Stimulated activated CD4-positive, alpha-beta T cell treated with anti-CD3 and anti-CD28 coated beads, Interleukin-1b, Interleukin-23, amount 100 ng/mL, for 24 hours (primary cell): ENCODE measurements at regions not wholly inside any gene's neighbourhood (a gene's known extent, or its start where the extent isn't known, plus 50 kb on each side); places are given as distances from the start of the nearest gene placed in this dataset.
"Not testable (repeated sequence)": the region's sequence is repeated elsewhere in the genome, so short reads cannot be mapped to it uniquely, and the experiment has no call there.

Experiments used
- DNase-seq, 4 experiments: peaks; one replicate each; pipeline ENCODE4 v3.0.0-alpha.2; 2020; ENCODE audit warnings: low read depth in 4 of 4, low spot score in 1 of 4

DNA sequence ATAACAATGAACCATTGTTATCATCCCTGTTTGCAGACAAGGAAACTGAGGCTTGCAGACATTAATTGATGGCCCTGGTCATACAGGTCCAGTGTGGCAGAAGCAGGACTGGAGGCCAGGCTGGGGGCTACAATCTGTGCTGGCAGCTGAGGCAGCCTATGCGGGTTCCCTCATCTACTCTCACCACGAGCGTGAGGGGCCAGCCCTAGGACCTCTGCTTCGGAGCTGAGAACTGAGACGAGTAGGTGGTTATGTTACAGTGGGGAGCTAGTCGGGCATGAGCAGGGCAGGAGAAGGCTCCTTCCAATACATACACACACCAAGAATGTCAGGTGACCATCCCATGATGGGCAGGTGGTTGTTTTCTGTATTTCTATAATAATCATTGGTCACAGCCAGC is 82.2 kb upstream of the ASB18 start:
- no peak for DNase-seq

DNA sequence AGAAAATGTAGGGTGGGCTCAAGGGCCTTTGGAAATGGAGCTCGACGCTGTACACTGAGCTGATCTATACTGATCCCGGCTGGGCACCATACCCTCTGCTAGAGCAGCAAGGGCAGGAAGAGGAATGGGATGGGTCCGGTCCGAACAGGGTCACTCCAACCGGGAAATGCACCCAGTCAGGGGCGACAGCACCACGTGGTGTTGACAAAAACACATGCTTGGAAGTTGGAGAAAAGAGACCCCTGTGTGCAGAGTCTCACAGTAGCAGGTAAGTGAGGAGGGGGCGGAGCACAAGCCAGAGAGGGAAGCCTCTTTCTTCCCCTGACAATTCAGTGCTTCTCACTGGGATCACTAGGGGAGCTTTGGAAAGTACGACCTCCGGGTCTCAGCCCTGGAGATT is 84.1 kb upstream of the ASB18 start:
- no peak for DNase-seq

DNA sequence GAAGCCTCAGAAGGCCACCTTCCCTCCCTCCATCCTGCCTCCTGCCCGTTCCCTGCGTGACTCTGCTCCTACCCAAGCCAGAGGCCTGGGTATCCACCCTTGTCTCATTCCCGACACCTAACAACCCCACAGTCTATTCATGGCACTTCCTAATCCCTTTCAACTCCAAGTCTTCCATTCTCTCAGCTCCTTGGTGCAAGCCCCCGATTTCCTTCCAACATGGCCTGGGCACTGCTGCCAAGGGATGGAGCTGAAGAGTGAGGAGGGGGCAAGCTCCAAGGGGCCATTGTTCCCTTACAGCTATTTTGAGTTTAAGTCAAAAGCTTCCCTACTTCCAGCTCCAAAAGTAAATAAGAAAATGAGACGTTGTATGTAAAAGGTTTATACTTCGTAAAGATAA is 84.8 kb upstream of the ASB18 start:
- no peak for DNase-seq

DNA sequence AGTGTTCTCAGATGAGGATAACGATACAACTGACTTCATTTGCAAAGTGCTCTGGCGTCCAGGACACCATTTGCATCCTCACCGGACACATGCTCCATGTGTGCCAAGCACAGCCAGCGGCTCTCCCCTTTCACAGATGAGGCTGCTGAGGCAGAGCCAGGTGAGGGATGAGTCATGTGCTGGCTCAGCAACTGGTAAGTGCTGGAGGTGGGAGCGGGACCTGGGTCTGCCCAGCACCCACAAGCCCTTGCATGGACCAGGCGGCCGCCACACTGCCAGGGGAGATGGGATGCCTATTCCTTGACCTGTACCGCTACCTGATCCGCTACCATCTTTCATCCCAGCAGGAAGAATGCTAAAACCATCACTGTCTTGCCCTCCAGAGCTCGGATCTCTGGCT is 86.2 kb upstream of the ASB18 start:
- DNase-seq = no peak

DNA sequence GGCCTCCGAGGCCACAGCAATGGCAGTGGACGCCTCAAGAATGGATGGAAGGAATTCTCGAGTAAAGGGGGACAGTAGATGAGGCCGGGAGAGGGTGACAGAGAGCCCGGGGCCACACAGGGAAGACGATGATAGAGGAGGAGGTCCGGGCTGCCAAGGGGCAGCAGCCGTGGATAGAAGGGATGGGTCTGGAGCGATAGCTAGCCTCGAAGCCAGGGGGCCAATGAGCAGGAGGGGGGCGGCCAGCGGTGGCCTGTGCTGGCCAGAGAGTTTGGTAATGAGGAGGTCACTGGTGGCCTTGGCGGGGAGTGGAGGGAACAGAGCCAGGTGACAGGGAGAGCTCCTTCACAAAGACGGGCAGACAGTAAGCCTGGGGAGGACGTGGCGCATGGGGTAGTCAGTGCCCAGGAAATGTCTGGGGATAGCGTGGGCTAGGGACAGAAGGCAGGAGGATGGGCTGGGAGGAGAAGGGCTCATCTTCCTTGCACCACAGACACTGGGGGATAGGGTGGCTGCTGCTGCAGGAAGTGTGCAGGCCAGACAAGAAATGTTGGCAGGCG is 87.8 kb upstream of the ASB18 start:
- DNase-seq = no peak

DNA sequence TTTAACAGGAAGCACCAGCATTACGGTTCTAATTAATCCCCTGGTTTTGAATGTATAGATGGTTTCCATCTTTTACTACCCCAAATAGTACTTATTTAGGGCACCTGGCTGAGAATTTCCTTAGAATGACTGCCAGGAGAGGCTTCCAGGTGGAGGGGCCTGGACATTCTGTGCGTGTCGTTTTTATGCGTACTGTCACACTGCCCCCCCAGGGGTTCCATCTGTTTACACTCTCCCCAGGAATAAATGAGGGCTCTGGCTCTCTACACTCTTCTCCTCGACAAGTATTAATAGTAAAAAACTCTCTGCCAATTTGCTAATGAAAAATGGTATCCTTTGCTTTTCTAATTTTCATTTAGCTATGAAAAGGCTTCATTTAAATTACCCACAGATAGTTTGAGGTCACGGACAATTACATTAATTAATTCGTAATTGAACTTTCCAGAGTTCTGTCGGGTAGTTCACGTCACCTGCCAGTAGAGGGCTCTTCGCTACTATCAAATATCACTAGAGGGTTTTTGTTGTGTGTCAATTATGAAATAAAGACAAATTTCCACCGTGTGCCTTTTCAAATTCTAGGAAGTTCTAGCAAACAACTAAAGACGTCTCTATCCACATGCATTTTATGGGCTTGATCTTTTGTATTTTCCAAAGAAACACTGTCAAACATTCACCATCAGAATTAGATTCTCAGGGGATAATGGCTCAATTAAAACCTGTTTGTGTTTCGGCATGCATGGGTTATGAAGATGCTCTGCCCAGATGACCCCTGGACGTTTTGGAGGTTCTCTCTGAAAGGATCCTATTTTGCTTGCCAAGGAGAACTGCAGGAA is 88.8 kb upstream of the ASB18 start:
- no peak for DNase-seq

DNA sequence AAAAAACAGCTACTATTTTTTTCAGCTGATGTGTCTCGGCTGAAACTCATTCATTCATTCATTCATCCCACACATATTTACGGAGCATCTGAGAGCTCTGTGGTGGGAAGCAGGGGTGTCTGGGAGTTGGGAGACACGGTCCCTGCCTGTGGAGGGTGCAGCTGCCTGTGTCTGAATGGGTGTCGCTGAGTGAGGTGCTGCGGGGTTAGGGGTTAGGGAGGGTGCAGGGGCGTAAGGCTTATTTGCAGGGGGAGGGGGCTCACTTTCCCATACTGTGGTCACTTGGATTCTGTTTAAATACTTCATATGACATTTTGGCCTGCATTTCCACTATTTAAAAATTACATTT is 89.4 kb upstream of the ASB18 start:
- no peak for DNase-seq

DNA sequence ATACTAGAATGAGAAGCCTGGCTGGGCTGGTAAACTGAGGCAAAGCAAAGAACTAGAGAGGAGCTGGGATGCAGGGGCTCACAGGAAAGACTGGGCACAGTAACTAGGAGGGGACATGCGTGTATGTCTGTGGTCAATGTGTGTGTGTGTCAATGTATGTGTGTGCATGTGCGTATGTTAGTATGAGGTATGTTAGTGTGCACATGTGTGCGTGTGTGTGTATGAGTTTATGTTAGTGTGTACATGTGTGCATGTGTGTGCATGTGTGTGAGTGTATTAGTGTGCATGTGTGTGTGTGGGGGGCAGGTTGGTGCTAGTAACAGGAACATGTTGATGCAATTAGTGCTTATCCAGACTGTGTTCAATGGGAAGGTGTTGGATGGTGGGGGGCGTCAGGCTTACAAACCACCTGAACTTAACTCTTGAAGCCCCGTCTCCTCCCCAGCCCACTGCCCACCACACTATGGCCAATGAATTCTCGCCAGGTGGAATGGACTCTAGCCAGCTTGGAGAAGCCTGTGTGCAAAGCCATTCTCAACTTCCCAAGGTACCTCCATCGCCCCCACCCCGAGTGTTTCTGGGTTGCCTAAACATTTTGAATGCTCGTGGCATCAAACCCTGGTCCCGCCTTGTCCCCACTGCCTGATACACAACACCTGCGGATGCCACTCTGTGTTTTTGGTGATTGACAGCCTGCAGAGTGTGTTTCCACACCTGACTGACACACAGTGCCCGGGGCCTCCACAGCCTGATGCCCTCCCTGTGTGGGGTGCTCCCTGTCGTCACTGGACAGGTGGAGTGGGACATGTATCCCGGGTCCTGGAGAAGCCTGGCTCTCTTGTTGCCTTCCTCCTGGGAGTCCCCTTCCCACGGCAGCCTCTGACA is 90.1 kb upstream of the ASB18 start:
- no peak for DNase-seq

DNA sequence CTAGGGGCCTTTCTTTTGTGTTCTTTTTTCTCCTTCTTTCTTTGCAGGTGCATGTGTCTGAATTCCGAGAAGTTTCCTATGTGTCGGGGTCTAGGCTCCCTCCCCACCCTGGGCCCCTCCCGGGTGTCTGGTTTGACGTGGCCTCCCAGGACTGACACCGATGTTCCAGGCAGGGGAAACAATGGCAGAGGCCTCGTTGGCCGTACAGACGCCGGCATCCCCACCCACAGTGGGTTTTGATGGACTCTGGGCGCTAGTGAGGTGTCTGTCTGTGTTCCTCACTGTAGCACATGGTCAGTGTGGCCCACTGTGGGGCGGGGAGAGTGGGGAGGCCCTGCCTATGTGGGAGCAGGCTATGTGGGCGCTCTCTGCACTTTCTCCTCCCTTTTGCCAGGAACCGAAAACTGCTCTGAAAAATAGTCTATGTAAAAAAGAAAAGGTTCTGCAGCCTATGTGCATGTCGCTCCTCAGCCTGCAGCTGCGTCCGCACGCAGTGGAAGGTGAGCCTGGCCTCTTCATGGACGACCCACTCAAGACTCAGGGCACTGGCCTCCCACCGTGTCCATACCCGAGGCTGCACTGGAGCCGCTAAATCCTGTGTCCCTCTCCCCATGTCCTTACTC is 90.9 kb upstream of the ASB18 start:
- DNase-seq = no peak

DNA sequence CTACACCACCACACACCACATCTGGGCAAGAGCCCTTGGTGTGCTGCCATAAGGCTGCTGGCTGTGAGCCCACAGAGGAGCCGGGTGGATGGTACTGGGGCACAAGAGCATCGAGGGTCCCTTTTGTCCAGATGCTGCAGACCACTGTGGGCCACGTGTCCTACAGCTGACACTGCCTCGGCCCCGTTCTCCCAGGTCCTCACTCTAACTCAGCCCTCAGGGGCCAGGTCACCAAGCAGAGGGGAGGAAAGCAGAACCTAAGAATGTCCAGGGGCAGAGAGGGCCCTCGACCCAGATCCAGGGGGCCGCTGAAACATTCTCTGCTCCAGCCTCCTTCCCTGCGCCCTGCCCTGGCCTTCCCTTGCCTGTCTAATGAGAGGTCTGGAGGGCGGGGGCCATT is 91.7 kb upstream of the ASB18 start:
- DNase-seq = no peak

DNA sequence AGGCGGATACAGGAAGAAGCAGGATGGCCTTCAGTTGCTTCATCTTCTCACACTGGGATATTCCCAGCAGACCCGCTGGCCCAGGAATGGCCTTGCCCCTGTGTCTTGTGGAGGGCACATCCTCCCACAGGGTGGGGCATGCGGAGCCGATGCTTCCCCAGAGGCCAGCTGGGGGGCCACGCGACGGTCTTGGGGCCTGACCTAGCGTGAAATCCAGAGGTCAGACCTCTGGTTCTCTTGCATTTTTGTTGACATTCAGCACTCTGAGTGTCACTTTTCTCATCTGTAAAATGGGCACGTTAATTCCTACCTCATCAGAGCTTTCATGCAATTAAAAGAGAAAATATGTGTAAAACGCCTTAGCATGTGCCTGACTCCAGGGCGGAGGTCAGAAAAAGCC is 92.1 kb upstream of the ASB18 start:
- not testable (repeated sequence) for DNase-seq

DNA sequence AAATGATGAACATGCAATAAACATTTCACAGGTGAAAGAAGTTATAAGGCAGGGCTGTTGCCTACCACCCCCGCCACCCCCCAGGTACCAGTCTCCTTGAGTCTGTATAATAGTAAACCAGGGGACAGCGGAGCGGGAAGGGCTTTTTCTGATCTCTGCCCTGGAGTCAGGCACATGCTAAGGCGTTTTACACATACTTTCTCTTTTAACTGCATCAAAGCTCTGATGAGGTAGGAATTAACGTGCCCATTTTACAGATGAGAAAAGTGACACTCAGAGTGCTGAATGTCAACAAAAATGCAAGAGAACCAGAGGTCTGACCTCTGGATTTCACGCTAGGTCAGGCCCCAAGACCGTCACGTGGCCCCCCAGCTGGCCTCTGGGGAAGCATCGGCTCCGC is 94.3 kb upstream of the ASB18 start:
- not testable (repeated sequence) for DNase-seq

DNA sequence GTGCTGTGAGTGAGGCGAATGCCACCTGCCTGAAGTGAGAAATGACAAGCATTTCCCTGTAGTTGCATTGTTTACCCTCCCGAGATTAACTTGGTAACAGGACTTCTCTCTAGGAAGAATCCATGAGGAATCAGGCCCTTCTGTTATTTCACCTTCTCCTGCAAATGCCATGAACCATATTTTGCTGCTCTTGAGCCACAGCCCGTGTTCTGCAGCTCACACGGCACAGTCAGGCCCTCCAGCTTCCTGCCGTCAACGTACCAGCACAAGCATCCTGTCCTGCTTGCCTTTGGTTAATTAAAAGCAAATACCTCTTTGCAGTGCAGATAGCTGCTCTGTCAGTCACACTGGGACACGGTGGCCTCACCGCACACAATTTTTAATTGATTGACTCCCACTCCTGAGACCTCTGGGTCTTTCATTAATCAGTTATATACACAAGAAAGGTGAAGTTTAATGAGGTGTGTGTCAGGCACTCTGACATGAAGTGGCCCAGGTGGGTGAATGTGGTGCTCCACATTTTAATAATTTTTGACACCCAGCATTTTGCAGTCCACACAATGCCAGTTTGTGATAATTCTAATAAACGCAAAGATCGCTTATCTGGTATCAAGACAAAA is 95.3 kb upstream of the ASB18 start:
- no peak for DNase-seq

DNA sequence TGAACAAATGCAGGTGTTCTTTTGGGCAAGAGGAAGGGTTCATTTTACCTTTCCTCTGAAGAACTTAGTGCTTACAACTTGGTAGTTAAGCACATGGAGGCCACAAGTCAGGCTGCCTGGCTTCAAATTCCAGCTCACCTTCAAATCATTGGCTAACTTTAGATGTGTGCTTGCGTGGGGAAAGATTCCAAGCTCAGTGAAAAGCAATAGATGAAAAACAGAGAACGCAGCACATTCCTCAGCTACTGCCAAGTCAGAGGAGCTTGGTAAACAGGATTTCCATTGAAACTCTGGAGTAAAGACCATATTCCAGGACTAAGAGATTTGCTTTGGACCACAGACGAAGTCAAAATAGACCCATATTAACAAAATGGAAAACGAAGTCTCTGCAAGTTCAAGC is 96.3 kb upstream of the ASB18 start:
- no peak for DNase-seq

DNA sequence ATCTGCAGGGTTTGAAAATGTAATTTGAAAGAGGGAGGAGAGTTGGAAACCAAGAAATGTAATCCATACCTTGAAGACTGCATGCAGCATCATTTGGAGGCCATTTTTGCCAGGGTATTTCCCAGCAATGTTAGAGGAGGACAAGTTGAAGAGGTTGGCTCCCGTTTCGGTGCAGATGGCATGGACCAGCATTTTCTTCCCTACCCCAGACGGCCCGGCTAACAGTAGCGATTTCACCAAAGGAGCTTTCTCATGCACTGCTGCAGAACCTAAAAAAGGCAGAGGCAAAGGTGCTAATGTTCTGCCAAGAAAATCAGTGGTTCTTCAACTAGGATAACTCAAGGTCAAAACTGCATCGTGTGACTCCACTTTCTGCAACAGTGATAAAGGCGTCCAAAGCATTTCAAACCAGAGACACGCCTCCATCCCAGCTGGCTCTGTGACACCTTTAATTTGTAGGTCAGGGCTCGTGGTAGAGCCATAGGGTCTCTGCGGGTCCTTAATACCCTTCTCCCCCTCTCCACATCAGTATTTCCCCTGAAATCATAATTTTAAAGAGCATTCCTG is 99.6 kb upstream of the ASB18 start:
- no peak for DNase-seq

DNA sequence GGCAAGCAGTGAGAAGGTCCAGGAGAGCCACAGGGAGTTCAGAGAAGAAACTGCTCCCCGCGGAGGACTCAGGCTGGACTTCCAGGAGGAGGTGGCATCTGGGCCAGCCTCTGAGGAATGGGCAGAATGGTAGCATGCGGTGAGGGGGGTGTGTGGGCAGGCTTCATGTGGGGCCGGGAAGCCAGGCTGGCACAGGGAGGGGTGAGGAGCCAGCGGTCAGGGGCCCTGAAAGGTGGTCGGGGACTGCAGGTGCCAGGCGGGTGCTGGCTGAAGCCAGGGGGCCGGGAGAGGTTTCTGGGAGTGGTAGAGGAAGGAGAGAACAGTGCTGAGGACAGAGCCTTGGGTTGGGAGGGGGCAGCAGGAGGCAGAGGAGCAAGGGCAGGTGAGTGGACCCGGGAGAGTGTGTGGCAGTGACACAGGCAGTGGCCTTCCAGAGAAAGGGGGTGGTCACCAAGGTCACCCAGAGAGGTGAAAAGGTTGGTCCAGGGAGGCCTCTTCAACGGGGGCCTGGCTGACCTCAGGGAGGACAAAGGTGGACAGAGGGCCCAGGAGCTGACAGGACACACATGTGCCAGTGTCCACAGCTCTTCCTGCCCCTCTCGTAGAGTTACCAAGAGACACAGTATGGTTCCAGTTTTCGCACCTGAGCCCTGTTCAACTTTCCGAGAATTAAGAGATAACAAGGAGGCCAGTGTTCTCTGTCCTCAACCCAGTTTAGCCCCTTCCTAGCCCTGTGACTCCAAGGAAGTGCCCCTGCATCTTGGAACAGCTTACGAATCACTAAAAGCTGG is 101.2 kb upstream of the ASB18 start:
- DNase-seq = no peak

DNA sequence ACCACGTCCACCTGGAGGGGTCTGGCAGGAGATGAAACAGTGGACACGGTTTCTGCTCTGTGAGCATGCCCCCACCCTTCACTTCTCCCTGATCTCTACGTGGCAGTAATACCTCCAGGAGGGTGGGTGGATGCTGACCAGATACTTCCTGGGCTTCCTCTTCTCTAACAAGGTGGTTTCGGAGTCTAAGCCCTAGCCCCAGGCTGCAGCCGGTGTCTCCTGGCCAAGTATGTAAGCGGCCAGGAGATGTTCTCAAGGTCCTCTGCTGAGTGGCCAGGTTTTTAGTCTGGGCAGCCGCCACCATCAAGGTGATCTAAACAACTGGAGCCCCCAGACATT is 101.8 kb upstream of the ASB18 start:
- no peak for DNase-seq

DNA sequence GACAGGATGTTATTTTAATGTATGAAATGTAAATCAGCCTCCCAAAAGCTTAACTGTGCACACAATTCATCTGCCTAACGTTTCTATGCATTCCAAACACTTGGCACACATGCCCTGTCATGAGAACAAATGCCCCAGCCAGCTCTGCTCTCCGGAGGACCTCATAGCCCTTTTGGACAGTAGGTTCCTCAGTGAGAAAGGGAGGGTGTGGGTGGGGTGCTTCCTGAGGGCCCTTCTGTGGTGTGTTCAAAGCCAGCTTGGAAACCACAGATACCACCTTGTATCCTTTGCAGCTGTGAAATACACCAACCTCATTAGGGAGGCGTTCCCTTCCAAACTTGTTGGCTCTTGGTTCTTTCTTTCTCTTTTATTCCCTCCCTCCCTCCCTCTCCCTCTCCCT is 102.2 kb upstream of the ASB18 start:
- no peak for DNase-seq

DNA sequence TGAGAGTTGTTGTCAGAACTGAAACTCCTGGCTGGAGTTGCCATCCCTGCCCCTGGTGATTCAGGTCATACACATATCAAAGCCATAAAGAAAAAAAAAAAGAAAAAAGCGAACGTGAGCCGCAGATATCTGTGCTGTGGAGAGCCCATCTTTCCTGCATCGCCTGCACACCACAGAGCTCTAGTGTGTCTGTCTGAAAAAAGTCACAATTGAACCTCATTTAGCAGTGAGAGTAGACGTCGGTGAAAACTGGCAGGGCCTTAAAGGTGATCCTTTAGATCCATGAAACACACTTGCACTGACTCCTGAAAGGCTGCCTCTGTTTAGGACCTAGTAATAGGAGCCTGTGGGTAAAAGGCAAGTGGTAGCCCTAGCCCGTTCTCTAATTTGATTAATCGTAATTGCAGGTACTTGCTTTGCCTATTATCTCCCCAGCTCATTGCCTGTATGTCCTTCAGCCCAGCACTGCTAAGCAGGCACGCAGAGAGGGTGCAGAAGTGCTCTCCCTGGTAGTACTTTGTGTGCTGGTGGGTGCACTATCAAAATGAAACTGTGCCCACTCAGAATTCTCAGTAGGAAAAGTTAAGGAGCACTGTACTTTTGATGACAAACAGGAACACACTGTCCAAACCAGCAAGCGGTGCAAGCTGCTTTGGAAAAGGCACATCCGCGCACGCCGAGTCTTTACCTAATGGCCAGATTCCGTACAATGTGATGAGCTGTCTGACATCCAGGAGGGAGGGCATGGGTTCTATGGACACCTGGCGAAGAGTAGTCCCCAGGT is 103.5 kb upstream of the ASB18 start:
- no peak for DNase-seq

DNA sequence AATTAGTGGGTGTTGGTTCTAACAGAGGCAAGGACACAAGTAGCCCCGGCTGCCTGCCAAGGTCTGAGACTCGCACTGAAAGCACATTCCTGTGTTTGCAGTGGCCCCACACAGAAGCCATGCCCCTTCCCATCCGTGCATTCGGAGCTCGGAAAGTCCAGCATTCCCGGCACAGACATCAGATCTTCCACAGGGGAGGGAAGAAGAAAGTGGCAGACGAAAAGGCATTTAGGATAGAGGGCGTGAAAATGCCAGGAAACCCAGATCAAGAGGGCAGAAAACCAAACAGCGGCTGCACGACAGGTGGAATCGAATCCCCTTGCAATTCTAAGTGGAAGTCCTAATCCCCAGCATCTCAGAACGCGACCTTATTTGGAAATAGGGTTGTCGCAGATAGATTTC is 105.5 kb upstream of the ASB18 start:
- no peak for DNase-seq
